B cell (primary cell): ENCODE measurements at regions not wholly inside any gene's neighbourhood (a gene's known extent, or its start where the extent isn't known, plus 50 kb on each side); places are given as distances from the start of the nearest gene placed in this dataset.

Experiments
- EZH2 ChIP-seq: IDR thresholded peaks from 2 replicates; pipeline ENCODE4 v1.6.1; 2012; ENCODE audit warnings: borderline replicate concordance, low read depth, mild to moderate bottlenecking, moderate library complexity, low read length; ENCODE audit not compliant: insufficient read depth, poor library complexity, severe bottlenecking
- TF ChIP-seq, protein P1 (sequence below): fragments of 200-600 bp; IDR thresholded peaks from one replicate; pipeline ENCODE4 v1.8.0; 2022; ENCODE audit warnings: antibody characterized with exemption, mild to moderate bottlenecking

DNA sequence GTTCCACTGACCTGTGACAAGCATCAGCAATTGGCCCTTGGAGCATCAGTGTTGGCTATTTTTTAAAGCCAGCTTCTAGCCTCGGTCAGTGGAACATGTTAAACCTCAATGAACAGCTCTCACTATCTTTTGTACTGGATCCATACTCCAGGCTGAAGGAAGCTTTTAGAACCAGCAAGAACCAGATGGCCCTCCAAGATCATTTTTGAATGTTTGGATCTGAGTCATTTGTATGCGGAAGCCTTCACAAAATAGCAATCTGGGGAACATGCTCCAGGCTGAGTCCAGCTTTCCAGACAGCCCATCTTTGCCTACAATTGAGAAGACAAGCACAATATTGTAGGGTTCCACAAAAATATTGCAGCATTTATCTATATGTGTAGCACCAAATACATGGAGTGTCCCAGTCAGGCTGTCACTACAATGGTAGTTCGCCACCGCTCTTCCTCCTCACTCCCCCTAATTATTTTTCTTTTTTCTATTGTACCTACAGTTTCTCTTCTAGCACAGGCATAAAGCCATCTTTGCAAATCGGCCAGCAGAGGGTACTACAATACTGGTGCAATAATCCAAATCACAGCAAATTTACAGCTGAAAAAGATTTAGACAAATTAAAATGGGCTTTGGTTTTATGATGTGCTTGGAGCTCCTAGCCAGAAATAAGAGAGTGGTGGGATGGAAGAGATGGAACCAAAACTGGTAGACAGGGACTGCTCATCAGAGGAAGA, 177.4 kb upstream of the BLID start:
- TF ChIP-seq EZH2 = no peak
- TF ChIP-seq, protein P1, sequence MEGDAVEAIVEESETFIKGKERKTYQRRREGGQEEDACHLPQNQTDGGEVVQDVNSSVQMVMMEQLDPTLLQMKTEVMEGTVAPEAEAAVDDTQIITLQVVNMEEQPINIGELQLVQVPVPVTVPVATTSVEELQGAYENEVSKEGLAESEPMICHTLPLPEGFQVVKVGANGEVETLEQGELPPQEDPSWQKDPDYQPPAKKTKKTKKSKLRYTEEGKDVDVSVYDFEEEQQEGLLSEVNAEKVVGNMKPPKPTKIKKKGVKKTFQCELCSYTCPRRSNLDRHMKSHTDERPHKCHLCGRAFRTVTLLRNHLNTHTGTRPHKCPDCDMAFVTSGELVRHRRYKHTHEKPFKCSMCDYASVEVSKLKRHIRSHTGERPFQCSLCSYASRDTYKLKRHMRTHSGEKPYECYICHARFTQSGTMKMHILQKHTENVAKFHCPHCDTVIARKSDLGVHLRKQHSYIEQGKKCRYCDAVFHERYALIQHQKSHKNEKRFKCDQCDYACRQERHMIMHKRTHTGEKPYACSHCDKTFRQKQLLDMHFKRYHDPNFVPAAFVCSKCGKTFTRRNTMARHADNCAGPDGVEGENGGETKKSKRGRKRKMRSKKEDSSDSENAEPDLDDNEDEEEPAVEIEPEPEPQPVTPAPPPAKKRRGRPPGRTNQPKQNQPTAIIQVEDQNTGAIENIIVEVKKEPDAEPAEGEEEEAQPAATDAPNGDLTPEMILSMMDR = no peak
